HG02840 (cell line): ENCODE measurements at regions not wholly inside any gene's neighbourhood (a gene's known extent, or its start where the extent isn't known, plus 50 kb on each side); places are given as distances from the start of the nearest gene placed in this dataset.
"Not testable (repeated sequence)": the region's sequence is repeated elsewhere in the genome, so short reads cannot be mapped to it uniquely, and the experiment has no call there.

Experiments used
- ATAC-seq: cut with Tn5 transposase; IDR thresholded peaks from one replicate; pipeline ENCODE4 v1.9.1; 2021; ENCODE audit warnings: mild to moderate bottlenecking, moderate library complexity, moderate number of reproducible peaks; ENCODE audit not compliant: unreplicated experiment, low FRiP score

DNA sequence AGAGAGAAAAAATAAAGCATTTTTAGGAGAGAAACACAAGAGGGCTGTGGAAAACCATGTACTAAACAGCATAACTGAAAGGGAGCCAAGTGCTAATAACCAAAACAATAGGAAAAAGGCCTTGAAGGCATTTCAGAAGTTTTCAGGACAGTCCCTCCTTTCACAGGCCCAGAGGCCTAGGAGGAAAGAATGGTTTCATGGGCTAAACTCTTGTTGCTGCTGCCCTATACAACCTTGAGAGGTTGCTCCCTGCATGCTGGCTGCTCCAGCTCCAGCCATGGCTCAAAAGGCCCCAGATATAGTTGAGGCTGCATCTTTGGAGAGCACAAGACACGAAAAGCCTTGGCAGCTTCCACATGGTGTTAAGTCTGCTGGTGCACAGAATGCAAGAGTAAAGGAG lies 267.4 kb upstream of the LRP1B start:
- ATAC-seq: no peak

- ATAC-seq: no peak
These were observed 264.5 kb upstream of the LRP1B start for GRCh38 chr2:142395291-142395690.

GRCh38 chr2:142380372-142380771 lies 249.6 kb upstream of the LRP1B start:
- no peak for ATAC-seq

- ATAC-seq: not testable (repeated sequence)
These were observed 231.3 kb upstream of the LRP1B start for GRCh38 chr2:142362069-142362468.

DNA sequence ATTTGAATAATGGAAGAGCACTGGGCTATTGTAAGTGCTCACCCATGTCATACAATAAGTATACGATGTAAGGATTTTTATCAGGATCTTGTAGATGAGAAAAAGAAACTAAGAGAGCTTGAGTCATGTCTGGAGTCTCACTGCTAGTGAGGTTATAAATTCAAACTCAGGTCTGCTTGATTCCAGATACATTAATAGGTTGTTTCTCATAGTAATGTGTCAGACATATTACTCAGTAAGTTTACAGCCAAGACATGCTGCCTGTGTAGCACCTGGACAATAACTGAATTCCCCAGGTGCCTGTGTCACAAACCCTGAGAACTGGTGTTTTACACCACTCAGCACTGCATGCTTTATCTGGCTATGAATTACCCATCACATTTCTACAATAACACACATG lies 216.9 kb upstream of the LRP1B start:
- ATAC-seq: no peak

GRCh38 chr2:142339261-142339660 lies 208.4 kb upstream of the LRP1B start:
- ATAC-seq: no peak

GRCh38 chr2:142332196-142332595 lies 201.4 kb upstream of the LRP1B start:
- ATAC-seq: no peak

- no peak for ATAC-seq
These were observed 199.6 kb upstream of the LRP1B start for GRCh38 chr2:142330458-142330857.

DNA sequence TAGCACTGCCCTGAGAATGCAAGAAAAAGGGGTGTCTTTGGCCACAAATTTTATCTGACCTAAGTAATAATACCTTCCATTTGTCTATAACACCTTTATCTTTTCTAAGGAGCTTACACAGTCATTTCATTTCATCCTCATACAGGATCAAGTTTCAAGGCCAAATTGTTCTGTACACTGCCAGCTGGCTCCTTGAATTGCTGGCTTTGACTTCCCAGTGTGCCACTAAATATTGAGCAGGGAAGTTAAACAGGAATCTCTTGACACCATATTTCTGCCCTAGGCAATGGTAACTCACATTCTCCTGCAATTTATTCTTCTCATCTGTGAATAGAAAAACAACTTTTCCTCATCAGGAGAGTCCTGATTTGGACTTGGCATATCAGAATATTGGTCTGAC lies 195.1 kb upstream of the LRP1B start:
- no peak for ATAC-seq

DNA sequence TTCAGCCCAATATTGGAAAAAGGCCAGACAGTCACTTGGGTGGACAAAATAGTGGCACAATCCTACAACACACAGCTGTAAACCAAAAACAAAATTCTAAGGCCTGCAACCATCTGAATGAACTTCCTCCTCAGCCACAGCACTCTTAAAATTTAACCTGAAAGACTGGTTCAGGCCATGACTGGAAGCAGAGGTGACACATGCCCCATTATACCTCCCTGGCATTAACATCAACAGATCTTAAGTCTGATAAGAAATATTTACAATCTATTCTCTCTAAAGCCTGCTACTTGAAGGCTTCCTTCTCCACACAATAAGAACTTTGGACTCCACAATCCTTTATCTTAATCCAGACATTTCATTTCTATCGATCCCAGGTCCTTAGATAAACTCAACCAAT lies 192.4 kb upstream of the LRP1B start:
- no peak for ATAC-seq

DNA sequence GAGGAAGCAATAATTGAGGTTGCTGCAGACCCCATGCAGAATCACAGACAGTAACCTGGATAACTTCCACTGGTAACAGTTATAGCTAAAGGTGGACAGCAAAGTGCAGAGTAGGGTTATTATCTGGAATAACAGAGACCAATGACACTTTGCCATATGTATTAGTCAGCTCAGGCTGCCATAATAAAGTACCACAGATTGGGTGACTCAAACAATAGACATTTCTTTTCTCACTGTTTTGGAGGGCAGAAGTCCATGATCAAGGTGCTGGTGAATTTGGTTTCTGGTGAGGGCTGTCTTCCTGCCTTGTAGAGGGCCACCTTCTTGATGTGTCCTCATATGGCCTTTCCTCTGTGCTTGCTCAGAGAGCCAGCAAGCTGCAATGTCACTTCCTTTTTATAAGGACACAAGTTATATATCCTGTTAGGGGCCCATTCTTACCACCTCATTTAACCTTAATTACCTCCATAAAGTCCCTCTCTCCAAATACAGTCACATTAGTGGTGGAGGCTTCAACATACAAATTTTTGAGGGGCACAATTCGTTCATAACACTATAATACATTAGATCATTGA lies 191.0 kb upstream of the LRP1B start:
- no peak for ATAC-seq

GRCh38 chr2:142320067-142320466 lies 189.3 kb upstream of the LRP1B start:
- ATAC-seq: no peak

- ATAC-seq: no peak
These were observed 185.2 kb upstream of the LRP1B start for GRCh38 chr2:142316049-142316448.

GRCh38 chr2:142315346-142315745 lies 184.5 kb upstream of the LRP1B start:
- ATAC-seq: no peak

GRCh38 chr2:142314164-142314563 lies 183.3 kb upstream of the LRP1B start:
- no peak for ATAC-seq

DNA sequence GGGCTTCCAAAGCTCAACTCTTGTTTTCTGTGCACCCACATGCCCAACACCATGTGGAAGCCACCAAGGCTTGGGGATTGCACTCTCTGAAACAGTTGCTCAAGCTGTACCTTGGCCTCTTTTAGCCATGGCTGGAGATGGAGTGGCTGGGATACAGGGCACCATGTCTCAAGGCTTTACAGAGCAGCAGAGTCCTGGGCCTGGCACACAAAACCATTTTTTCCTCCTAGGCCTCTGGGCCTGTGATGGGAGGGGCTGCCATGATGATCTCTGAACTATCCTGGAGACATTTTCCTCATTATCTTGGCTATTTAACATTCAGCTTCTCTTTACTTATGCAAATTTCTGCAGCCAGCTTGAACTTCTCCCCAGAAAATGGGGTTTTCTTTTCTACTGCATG lies 179.7 kb upstream of the LRP1B start:
- ATAC-seq: no peak

- no peak for ATAC-seq
These were observed 177.9 kb upstream of the LRP1B start for GRCh38 chr2:142308744-142309143.

GRCh38 chr2:142307616-142308115 lies 176.8 kb upstream of the LRP1B start:
- no peak for ATAC-seq

DNA sequence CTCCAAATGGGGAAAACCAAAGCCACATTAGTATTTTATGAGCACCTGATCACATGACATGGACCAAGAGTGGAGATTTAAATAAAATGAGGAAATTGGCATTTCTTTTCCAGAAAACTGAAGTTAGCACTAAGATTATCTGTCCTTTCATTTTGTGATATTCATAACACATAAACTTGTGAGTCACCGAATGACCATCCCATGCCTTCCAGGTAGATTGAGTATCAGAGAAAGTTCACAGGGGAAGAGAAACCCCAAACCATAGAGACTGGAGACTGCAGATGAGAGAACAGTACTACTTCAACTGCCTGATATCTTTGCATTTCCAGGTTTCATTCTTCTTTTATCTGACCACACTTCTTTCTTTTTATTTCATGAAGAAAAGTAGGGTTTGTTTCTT lies 176.3 kb upstream of the LRP1B start:
- ATAC-seq: no peak

DNA sequence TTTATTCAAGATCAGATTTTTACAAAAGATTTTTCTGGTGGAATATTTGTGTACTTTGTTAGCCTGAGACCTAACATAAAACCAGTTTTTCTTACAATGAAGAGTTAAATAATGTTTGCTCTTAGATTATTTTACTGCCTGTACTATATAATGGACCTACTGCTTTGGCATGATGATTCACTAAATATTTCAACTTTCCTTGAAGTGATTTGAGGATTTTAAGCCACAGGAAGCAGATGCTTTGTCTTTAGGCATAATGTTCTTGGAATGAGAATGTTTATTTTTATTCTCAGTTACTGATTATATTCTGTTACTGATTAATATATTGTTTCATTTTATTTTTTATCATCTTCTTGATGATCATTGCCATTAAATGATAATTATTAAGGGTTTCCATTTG lies 175.3 kb upstream of the LRP1B start:
- no peak for ATAC-seq

DNA sequence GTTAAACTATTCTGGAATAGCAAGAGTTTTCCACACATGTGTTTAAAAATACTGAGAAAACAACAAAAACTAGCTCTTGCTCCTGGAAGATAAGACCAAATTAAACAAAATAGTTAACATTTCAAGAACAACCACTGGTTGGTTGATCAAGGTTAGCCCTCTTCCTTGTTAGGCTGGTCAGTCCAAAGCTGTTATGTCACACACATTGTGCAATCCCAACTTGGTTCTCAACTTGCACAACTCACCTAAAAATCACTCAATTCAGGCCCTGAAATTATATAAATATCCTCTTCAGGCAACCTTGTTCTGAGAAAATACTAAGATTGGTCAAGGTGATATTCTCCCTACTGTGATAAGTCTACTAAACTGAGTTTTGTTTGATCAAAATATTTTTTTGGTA lies 169.7 kb upstream of the LRP1B start:
- no peak for ATAC-seq

DNA sequence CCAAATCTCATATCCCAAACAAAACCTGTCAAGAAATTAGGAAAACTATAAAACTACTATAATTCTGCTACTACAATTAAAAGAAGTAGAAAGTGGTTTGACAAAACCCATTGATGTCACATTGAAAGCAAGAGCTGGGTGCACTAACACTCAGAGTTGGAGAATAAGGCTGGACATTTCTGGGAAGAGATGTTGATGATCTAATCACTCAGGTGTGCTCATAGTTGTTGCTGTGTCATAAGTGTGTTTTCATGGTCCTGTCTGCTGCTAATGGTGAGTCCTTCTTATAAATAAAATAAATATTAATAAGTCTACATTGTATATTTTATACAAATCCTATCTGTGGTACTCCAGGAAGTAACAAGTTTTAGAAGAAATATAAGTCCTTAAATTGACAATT lies 168.2 kb upstream of the LRP1B start:
- no peak for ATAC-seq

DNA sequence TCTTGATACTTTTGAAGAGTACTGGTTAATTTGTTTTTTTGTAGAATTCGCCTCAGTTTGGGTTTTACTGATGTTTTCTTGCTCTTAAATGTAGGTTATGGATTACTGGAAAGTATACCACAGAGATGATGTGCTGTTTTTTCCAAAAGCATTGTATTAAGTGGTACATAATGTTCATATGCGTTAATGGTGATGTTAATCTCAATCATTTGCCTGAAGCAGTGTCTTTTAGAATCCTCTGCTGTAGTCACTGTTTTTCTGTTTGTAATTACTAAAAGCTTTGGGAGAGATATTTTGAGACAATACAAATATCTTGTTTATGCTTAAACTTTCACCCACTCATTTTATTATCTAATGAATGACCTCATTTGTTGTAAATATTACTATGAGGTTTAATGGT lies 163.4 kb upstream of the LRP1B start:
- no peak for ATAC-seq
